A549 (cell line): ENCODE measurements at regions not wholly inside any gene's neighbourhood (a gene's known extent, or its start where the extent isn't known, plus 50 kb on each side); places are given as distances from the start of the nearest gene placed in this dataset.

Experiments
- BHLHE40 ChIP-seq: IDR thresholded peaks from 2 replicates; pipeline ENCODE4 v1.6.1; 2012; ENCODE audit warnings: low read depth, low read length, inconsistent platforms
- CEBPB ChIP-seq, 2 experiments: fragments of >200 bp in 1 of 2; sonication (Bioruptor Twin) in 1 of 2; formaldehyde crosslinking in 1 of 2; IDR thresholded peaks; 2 replicates each; pipeline ENCODE4 v1.6.1; 2012 to 2016
- EP300 ChIP-seq, 2 experiments: fragments of >200 bp; sonication (Bioruptor Twin); formaldehyde crosslinking; IDR thresholded peaks; 2 replicates in 1 of 2; 3 replicates in 1 of 2; pipeline ENCODE4 v1.6.1; 2016 to 2017
- NR3C1 ChIP-seq: fragments of >200 bp; sonication (Bioruptor Twin); formaldehyde crosslinking; IDR thresholded peaks from 3 replicates; pipeline ENCODE4 v1.6.1; 2017
- POLR2A ChIP-seq: IDR thresholded peaks from 2 replicates; pipeline ENCODE4 v1.6.1; 2012; ENCODE audit warnings: mild to moderate bottlenecking, low read length
- RFX5 ChIP-seq: fragments of 450-650 bp; IDR thresholded peaks from 2 replicates; pipeline ENCODE4 v1.7.1; 2014; ENCODE audit warnings: antibody characterized with exemption, mild to moderate bottlenecking, moderate library complexity
- TF ChIP-seq, protein P1 (sequence below): fragments of >200 bp; sonication (Bioruptor Twin); formaldehyde crosslinking; IDR thresholded peaks from 3 replicates; pipeline ENCODE4 v1.5.1; 2016

DNA sequence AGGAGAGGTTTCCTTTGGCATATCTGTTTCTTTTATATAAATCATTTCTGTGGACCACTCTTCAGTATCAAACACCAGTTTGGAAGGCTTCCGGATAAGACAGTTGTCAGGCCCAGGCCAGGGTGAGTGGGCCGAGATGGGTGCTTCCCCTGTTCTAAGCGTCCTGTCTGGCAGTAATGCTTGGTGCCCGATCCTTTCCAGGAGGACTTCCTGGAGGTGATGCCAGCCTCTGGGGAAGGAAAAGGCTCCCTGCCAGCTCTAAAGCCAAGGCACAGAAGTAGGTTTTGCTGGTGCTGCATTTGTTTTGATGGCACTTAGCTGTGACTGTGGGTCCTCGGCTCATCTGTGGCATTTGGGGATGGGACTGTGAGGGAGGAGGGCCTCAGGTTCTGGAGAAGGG, 124.4 kb upstream of the RTL1 start:
- TF ChIP-seq RFX5 (no peak), NR3C1 (no peak), EP300 (IDR thresholded peaks at IDR 0.05) (no peak), BHLHE40 (no peak), POLR2A (no peak), CEBPB (IDR thresholded peaks at IDR 0.05) (no peak)
- TF ChIP-seq, protein P1, sequence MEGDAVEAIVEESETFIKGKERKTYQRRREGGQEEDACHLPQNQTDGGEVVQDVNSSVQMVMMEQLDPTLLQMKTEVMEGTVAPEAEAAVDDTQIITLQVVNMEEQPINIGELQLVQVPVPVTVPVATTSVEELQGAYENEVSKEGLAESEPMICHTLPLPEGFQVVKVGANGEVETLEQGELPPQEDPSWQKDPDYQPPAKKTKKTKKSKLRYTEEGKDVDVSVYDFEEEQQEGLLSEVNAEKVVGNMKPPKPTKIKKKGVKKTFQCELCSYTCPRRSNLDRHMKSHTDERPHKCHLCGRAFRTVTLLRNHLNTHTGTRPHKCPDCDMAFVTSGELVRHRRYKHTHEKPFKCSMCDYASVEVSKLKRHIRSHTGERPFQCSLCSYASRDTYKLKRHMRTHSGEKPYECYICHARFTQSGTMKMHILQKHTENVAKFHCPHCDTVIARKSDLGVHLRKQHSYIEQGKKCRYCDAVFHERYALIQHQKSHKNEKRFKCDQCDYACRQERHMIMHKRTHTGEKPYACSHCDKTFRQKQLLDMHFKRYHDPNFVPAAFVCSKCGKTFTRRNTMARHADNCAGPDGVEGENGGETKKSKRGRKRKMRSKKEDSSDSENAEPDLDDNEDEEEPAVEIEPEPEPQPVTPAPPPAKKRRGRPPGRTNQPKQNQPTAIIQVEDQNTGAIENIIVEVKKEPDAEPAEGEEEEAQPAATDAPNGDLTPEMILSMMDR: no peak
